ENCODE measurements at regions not wholly inside any gene's neighbourhood (a gene's known extent, or its start where the extent isn't known, plus 50 kb on each side); places are given as distances from the start of the nearest gene placed in this dataset.

DNA sequence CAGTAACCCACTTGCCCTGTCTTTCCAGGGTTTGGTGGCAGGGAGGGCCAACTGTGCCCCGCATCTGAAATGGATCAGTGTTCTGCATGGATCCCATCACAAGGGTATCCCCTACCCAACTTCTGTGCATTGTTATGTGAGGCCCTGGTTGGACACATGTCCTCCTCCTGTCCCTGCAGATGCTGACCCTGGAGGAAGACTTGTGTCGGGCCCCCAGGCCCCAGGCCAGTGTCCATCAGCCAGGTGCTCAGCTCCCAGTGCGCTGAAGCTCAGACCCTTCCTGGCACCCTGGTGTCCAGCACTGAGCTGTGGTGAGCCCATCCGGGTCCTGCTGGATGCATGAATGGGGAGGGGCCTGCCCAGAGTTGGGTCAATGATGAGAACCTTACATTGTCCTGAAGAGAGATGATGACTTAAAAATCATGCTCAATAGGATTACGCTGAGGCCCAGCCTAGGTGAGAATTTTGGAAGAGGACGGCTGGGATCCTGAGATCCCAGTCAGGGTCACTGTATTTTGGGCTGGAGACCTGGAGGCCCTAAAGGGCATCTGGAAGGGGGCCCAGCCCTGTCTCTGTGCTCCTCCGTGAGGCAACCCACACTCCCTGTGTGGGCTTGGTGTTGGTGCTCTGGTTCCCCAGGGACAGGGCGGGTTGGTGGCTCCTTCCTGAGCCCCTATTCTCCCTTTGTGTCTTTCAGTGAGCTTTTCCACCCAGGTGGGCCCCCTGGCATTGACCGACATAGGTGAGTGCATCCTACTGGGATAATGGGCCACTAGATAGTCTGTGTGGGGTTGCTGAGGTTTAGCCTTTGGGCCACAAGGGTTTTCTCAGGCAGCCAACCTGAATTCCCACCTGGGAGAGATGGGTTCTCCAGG is 199.1 kb downstream of the UBE3A start:
- TF ChIP-seq, protein P1, sequence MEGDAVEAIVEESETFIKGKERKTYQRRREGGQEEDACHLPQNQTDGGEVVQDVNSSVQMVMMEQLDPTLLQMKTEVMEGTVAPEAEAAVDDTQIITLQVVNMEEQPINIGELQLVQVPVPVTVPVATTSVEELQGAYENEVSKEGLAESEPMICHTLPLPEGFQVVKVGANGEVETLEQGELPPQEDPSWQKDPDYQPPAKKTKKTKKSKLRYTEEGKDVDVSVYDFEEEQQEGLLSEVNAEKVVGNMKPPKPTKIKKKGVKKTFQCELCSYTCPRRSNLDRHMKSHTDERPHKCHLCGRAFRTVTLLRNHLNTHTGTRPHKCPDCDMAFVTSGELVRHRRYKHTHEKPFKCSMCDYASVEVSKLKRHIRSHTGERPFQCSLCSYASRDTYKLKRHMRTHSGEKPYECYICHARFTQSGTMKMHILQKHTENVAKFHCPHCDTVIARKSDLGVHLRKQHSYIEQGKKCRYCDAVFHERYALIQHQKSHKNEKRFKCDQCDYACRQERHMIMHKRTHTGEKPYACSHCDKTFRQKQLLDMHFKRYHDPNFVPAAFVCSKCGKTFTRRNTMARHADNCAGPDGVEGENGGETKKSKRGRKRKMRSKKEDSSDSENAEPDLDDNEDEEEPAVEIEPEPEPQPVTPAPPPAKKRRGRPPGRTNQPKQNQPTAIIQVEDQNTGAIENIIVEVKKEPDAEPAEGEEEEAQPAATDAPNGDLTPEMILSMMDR (conservative IDR thresholded peaks at IDR 0.05; ENCODE audit: low read depth, low read length): no peak
- TF ChIP-seq EZH2 (IDR thresholded peaks at IDR 0.05; ENCODE audit: low read length, unreplicated experiment): no peak

Data from PC-3 (cell line).